HepG2 (cell line): ENCODE measurements at regions not wholly inside any gene's neighbourhood (a gene's known extent, or its start where the extent isn't known, plus 50 kb on each side); places are given as distances from the start of the nearest gene placed in this dataset.

Experiments
- CTCF ChIP-seq: sonication (generic); formaldehyde crosslinking; IDR thresholded peaks from 2 replicates; pipeline ENCODE4 v1.5.0; 2020; ENCODE audit warnings: mild to moderate bottlenecking, missing genetic modification reagents, moderate library complexity
- ERF ChIP-seq: IDR thresholded peaks from 2 replicates; pipeline ENCODE4 v1.6.1; 2018; ENCODE audit warnings: missing biosample characterization, missing genetic modification reagents
- JUND ChIP-seq: sonication (generic); formaldehyde crosslinking; IDR thresholded peaks from 2 replicates; pipeline ENCODE4 v1.8.0; 2022; ENCODE audit warnings: mild to moderate bottlenecking, missing genetic modification reagents
- ZSCAN20 ChIP-seq: sonication (generic); formaldehyde crosslinking; IDR thresholded peaks from 2 replicates; pipeline ENCODE4 v1.4.0; 2020; ENCODE audit warnings: missing genetic modification reagents, mild to moderate bottlenecking, borderline replicate concordance
- TF ChIP-seq, protein P1 (sequence below): sonication (generic); formaldehyde crosslinking; conservative IDR thresholded peaks from 2 replicates; pipeline ENCODE4 v1.4.0; 2020; ENCODE audit warnings: missing genetic modification reagents

- TF ChIP-seq ZSCAN20 (CRISPR knock-in tag) = no peak
- TF ChIP-seq, protein P1, sequence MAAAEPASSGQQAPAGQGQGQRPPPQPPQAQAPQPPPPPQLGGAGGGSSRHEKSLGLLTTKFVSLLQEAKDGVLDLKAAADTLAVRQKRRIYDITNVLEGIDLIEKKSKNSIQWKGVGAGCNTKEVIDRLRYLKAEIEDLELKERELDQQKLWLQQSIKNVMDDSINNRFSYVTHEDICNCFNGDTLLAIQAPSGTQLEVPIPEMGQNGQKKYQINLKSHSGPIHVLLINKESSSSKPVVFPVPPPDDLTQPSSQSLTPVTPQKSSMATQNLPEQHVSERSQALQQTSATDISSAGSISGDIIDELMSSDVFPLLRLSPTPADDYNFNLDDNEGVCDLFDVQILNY (CRISPR knock-in tag) = no peak
- no peak for TF ChIP-seq CTCF (CRISPR knock-in tag)
- TF ChIP-seq JUND (CRISPR knock-in tag) = no peak
- TF ChIP-seq ERF (CRISPR knock-in tag) = no peak
Observed at GRCh38 chr5:162785673-162786072, 651.7 kb upstream of the CCNG1 start.
